CD4-positive, CD25-positive, alpha-beta regulatory T cell (primary cell): ENCODE measurements at regions not wholly inside any gene's neighbourhood (a gene's known extent, or its start where the extent isn't known, plus 50 kb on each side); places are given as distances from the start of the nearest gene placed in this dataset.
A peak's percentile ranks its signal among the peaks of the same experiment; 100 is the strongest.

Source experiments
- ATAC-seq, 2 donors: fragments of 150-1000 bp; cut with Tn5 transposase; one replicate each; pipeline ENCODE4 v1.10.0; 2021; ENCODE audit warnings: low read depth in 2 of 2, moderate number of reproducible peaks in 2 of 2, moderate library complexity in 1 of 2
- DNase-seq, 3 donors: peaks; one replicate each; pipeline versions ENCODE4 v3.0.0 to v3.0.0-alpha.2; 2012 to 2022; ENCODE audit warnings: mixed read lengths in 1 of 3
- H3K27ac ChIP-seq: one replicate; pipeline ENCODE4 v1.7.0; 2013; ENCODE audit warnings: mild to moderate bottlenecking, low read length; ENCODE audit not compliant: insufficient read depth, poor library complexity, severe bottlenecking
- H3K27me3 ChIP-seq: one replicate; pipeline ENCODE4 v1.7.0; 2013; ENCODE audit warnings: low read length; ENCODE audit not compliant: control insufficient read depth, insufficient read depth
- H3K36me3 ChIP-seq: one replicate; pipeline ENCODE4 v1.7.0; 2013; ENCODE audit warnings: mild to moderate bottlenecking, low read length, moderate library complexity; ENCODE audit not compliant: control insufficient read depth, insufficient read depth
- H3K4me1 ChIP-seq: 2 replicates; pipeline ENCODE4 v1.7.0; 2013; ENCODE audit warnings: mild to moderate bottlenecking, low read length; ENCODE audit not compliant: insufficient read depth, control insufficient read depth, poor library complexity, severe bottlenecking
- H3K4me3 ChIP-seq: one replicate; pipeline ENCODE4 v1.7.0; 2013; ENCODE audit warnings: low read depth, mild to moderate bottlenecking, low read length, moderate library complexity
- H3K9me3 ChIP-seq, 2 experiments: 1 replicate in 1 of 2; 2 replicates in 1 of 2; pipeline ENCODE4 v1.7.0; 2013; ENCODE audit warnings: low read length in 2 of 2, mild to moderate bottlenecking in 1 of 2, moderate library complexity in 1 of 2; ENCODE audit not compliant: control insufficient read depth in 2 of 2
- H3K27ac Mint-ChIP-seq, 3 donors: one replicate each; pipeline ENCODE4 v1.8.0; 2020 to 2022; ENCODE audit warnings: mild to moderate bottlenecking in 3 of 3, mixed read lengths in 3 of 3, moderate library complexity in 2 of 3
- H3K27me3 Mint-ChIP-seq: one replicate; pipeline ENCODE4 v1.8.0; 2022; ENCODE audit warnings: mild to moderate bottlenecking, mixed read lengths
- H3K36me3 Mint-ChIP-seq: one replicate; pipeline ENCODE4 v1.8.0; 2020; ENCODE audit warnings: mixed read lengths
- H3K4me1 Mint-ChIP-seq, 4 donors: one replicate each; pipeline ENCODE4 v1.8.0; 2020 to 2022; ENCODE audit warnings: mixed read lengths in 4 of 4, mild to moderate bottlenecking in 1 of 4
- H3K4me3 Mint-ChIP-seq, 4 donors: one replicate each; pipeline ENCODE4 v1.8.0; 2020 to 2022; ENCODE audit warnings: mild to moderate bottlenecking in 4 of 4, mixed read lengths in 4 of 4, moderate library complexity in 3 of 4
- H3K9me3 Mint-ChIP-seq, 7 donors: one replicate each; pipeline ENCODE4 v1.8.0; 2020 to 2022; ENCODE audit warnings: mixed read lengths in 7 of 7, mild to moderate bottlenecking in 3 of 7, moderate library complexity in 2 of 7

GRCh38 chr16:73433731-73434307 lies 385.9 kb upstream of the ZFHX3 start:
- no peak overlapping the region for H3K4me3 ChIP-seq
- no peaks in the 10 kb centered on the region for H3K27me3 ChIP-seq
- H3K4me3 Mint-ChIP-seq = no peak overlapping the region
- no peaks in the 10 kb centered on the region for H3K9me3 ChIP-seq
- H3K27ac Mint-ChIP-seq = no peak overlapping the region
- no peaks in the 10 kb centered on the region for H3K4me1 ChIP-seq
- H3K27me3 Mint-ChIP-seq = no peaks in the 10 kb centered on the region
- ATAC-seq (no peak), DNase-seq (no peak)
- no peaks in the 10 kb centered on the region for H3K36me3 Mint-ChIP-seq
- no peaks in the 10 kb centered on the region for H3K36me3 ChIP-seq
- peaks cover 0 to 8% (median 4%) of the 10 kb centered on the region in 7 donors for H3K9me3 Mint-ChIP-seq
- H3K27ac ChIP-seq = no peak overlapping the region
- no peaks in the 10 kb centered on the region for H3K4me1 Mint-ChIP-seq

GRCh38 chr16:73432850-73433730 lies 385.2 kb upstream of the ZFHX3 start:
- Histone ChIP-seq H3K27ac (no peak overlapping the region), H3K4me3 (no peak overlapping the region), H3K9me3 (no peaks in the 10 kb centered on the region), H3K36me3 (no peaks in the 10 kb centered on the region), H3K4me1 (no peaks in the 10 kb centered on the region), H3K27me3 (no peaks in the 10 kb centered on the region)
- Mint-ChIP-seq H3K36me3 (no peaks in the 10 kb centered on the region), H3K27me3 (peaks cover 5% of the 10 kb centered on the region), H3K27ac (peak overlapping the region in 1 of 3 donors; percentile 34), H3K9me3 (peaks cover 0 to 12% (median 3%) of the 10 kb centered on the region in 7 donors), H3K4me1 (no peaks in the 10 kb centered on the region), H3K4me3 (no peak overlapping the region)
- DNase-seq (no peak), ATAC-seq (no peak)

- peaks cover 0 to 8% (median 0%) of the 10 kb centered on the region in 7 donors for H3K9me3 Mint-ChIP-seq
- ATAC-seq = no peak
These were observed 382.2 kb upstream of the ZFHX3 start for GRCh38 chr16:73430138-73430537.

GRCh38 chr16:73428121-73428520 lies 380.2 kb upstream of the ZFHX3 start:
- H3K4me3 Mint-ChIP-seq = no peak overlapping the region
- no peaks in the 10 kb centered on the region for H3K4me1 Mint-ChIP-seq
- Histone ChIP-seq H3K36me3 (no peaks in the 10 kb centered on the region), H3K9me3 (no peaks in the 10 kb centered on the region), H3K4me3 (no peak overlapping the region), H3K27me3 (no peaks in the 10 kb centered on the region), H3K27ac (no peak overlapping the region), H3K4me1 (no peaks in the 10 kb centered on the region)
- H3K27me3 Mint-ChIP-seq = peaks cover 5% of the 10 kb centered on the region
- no peak overlapping the region for H3K27ac Mint-ChIP-seq
- H3K9me3 Mint-ChIP-seq = peaks cover 0 to 11% (median 0%) of the 10 kb centered on the region in 7 donors
- no peaks in the 10 kb centered on the region for H3K36me3 Mint-ChIP-seq
- DNase-seq = no peak
- ATAC-seq = no peak

More at GRCh38 chr16:73430138-73430537, 382.2 kb upstream of the ZFHX3 start:
- Mint-ChIP-seq H3K36me3 (no peaks in the 10 kb centered on the region), H3K27me3 (peaks cover 5% of the 10 kb centered on the region), H3K27ac (no peak overlapping the region), H3K4me1 (no peaks in the 10 kb centered on the region), H3K4me3 (no peak overlapping the region)
- no peaks in the 10 kb centered on the region for H3K36me3 ChIP-seq
- no peaks in the 10 kb centered on the region for H3K9me3 ChIP-seq
- no peak overlapping the region for H3K27ac ChIP-seq
- H3K4me3 ChIP-seq = no peak overlapping the region
- no peaks in the 10 kb centered on the region for H3K27me3 ChIP-seq
- DNase-seq = no peak
- H3K4me1 ChIP-seq = no peaks in the 10 kb centered on the region

GRCh38 chr16:73427164-73427563 lies 379.2 kb upstream of the ZFHX3 start:
- H3K27me3 Mint-ChIP-seq = peaks cover 5% of the 10 kb centered on the region
- H3K4me1 ChIP-seq = no peaks in the 10 kb centered on the region
- no peak overlapping the region for H3K27ac ChIP-seq
- no peaks in the 10 kb centered on the region for H3K27me3 ChIP-seq
- DNase-seq (no peak), ATAC-seq (no peak)
- H3K4me3 Mint-ChIP-seq = no peak overlapping the region
- H3K4me3 ChIP-seq = no peak overlapping the region
- H3K36me3 ChIP-seq = no peaks in the 10 kb centered on the region
- no peaks in the 10 kb centered on the region for H3K9me3 ChIP-seq
- H3K36me3 Mint-ChIP-seq = no peaks in the 10 kb centered on the region
- peaks cover 0 to 9% (median 0%) of the 10 kb centered on the region in 7 donors for H3K9me3 Mint-ChIP-seq
- H3K27ac Mint-ChIP-seq = no peak overlapping the region
- H3K4me1 Mint-ChIP-seq = no peaks in the 10 kb centered on the region

GRCh38 chr16:73426433-73427160 lies 378.7 kb upstream of the ZFHX3 start:
- no peak overlapping the region for H3K4me3 Mint-ChIP-seq
- DNase-seq (no peak), ATAC-seq (no peak)
- H3K36me3 Mint-ChIP-seq = no peaks in the 10 kb centered on the region
- H3K9me3 ChIP-seq = no peaks in the 10 kb centered on the region
- no peak overlapping the region for H3K27ac Mint-ChIP-seq
- H3K27ac ChIP-seq = no peak overlapping the region
- no peaks in the 10 kb centered on the region for H3K4me1 ChIP-seq
- peaks cover 5% of the 10 kb centered on the region for H3K27me3 Mint-ChIP-seq
- no peaks in the 10 kb centered on the region for H3K36me3 ChIP-seq
- H3K27me3 ChIP-seq = no peaks in the 10 kb centered on the region
- H3K4me3 ChIP-seq = no peak overlapping the region
- H3K4me1 Mint-ChIP-seq = no peaks in the 10 kb centered on the region
- H3K9me3 Mint-ChIP-seq = peaks cover 0 to 7% (median 0%) of the 10 kb centered on the region in 7 donors

- no peak for DNase-seq
- no peak overlapping the region for H3K27ac ChIP-seq
- H3K4me3 ChIP-seq = no peak overlapping the region
- Mint-ChIP-seq H3K4me3 (no peak overlapping the region), H3K9me3 (peaks cover 0 to 4% (median 0%) of the 10 kb centered on the region in 7 donors), H3K27ac (no peak overlapping the region), H3K4me1 (no peaks in the 10 kb centered on the region), H3K27me3 (no peaks in the 10 kb centered on the region), H3K36me3 (no peaks in the 10 kb centered on the region)
- H3K27me3 ChIP-seq = no peaks in the 10 kb centered on the region
- H3K4me1 ChIP-seq = no peaks in the 10 kb centered on the region
- no peaks in the 10 kb centered on the region for H3K36me3 ChIP-seq
- no peaks in the 10 kb centered on the region for H3K9me3 ChIP-seq
- ATAC-seq = no peak
These were observed 372.7 kb upstream of the ZFHX3 start for GRCh38 chr16:73420676-73421075.
